ENCODE measurements at regions not wholly inside any gene's neighbourhood (a gene's known extent, or its start where the extent isn't known, plus 50 kb on each side); places are given as distances from the start of the nearest gene placed in this dataset.
"Not testable (repeated sequence)": the region's sequence is repeated elsewhere in the genome, so short reads cannot be mapped to it uniquely, and the experiment has no call there.

DNA sequence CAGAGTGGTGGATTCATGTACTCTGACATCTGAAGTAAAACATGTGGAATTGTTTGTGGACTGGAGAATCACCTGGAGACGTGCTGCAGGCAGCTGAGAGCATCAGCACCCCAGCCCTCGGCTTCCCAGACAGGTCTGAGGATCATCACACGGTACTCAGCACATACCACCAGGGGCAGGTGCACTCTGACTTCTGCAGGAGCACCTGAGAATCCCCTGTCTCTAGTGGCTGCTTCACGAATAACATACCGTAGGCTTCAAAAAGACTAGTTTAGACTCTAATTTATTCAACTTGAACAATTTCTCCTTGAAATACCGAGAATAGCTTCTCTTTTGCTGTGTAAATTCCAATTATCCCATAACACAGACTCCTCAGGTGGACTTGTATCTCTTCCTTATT, 627.5 kb downstream of the RPIA start:
- H3K4me3 ChIP-seq (ENCODE audit: control insufficient read depth, low read depth, low read length); DNase-seq (ENCODE audit: low read depth): not testable (repeated sequence)

DNA sequence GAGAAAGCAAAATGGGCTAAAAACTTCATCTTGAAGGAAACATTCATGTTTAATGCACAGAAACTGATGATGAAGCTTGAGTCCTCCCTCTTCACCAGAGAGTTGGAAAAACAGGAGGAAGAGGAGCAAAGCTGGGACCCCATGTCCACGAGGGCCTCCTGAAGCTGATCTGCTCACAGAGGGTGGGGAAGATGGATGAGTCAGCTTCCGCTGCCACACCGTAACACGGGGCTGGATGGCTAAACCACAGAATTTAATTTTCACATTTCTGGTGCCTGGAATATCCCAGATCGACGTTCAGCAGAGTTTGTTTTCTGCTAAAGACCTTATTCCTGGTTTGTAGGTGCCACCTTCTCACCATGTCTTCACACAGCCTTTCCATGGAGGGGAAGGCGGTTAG, 634.4 kb downstream of the RPIA start:
- DNase-seq (ENCODE audit: low read depth); H3K4me3 ChIP-seq (ENCODE audit: control insufficient read depth, low read depth, low read length): not testable (repeated sequence)

DNA sequence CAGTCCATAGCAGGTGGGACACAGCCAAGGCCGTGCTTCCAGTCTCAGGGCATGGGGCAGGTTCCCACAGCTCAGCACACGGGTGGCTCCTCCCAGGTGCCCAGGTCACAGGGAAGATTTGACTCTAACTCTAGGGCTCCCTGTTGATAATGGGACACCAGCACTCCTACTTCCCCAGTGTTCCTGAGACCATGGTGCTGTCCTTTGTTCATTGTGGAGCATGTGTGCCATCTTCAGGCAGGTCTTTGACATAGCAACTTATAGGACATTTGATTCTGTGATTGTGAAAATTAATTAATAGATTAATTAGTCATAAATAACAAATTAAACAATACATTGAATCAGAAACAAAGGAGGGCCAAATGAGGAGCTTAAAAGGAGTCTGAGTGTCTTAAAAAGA, 635.0 kb downstream of the RPIA start:
- TF ChIP-seq, protein P1, sequence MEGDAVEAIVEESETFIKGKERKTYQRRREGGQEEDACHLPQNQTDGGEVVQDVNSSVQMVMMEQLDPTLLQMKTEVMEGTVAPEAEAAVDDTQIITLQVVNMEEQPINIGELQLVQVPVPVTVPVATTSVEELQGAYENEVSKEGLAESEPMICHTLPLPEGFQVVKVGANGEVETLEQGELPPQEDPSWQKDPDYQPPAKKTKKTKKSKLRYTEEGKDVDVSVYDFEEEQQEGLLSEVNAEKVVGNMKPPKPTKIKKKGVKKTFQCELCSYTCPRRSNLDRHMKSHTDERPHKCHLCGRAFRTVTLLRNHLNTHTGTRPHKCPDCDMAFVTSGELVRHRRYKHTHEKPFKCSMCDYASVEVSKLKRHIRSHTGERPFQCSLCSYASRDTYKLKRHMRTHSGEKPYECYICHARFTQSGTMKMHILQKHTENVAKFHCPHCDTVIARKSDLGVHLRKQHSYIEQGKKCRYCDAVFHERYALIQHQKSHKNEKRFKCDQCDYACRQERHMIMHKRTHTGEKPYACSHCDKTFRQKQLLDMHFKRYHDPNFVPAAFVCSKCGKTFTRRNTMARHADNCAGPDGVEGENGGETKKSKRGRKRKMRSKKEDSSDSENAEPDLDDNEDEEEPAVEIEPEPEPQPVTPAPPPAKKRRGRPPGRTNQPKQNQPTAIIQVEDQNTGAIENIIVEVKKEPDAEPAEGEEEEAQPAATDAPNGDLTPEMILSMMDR (IDR thresholded peaks at IDR 0.05; ENCODE audit: control insufficient read depth, insufficient read depth, low read depth, low read length, missing control alignments): peak; percentile 20
- H3K4me3 ChIP-seq (ENCODE audit: control insufficient read depth, low read depth, low read length); DNase-seq (ENCODE audit: low read depth): not testable (repeated sequence)

DNA sequence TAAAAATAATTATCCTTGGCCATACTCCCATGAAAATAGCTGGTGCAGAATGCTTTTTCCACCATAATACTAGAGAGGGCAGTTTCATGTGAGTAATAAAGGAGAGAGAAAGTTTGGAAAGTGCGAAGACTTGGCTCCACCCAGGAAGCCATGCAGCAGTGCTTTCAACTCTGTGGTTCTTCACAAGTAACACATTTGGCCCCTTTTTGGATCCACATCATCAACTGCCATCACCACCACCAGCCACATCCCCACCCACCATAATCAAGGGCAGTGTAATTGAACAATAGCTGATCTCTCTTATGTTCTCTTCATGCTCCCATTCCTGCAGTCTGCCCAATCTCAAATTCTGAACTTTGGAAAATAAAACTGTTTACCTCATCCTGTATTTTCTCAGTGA, 637.3 kb downstream of the RPIA start:
- not testable (repeated sequence) for H3K4me3 ChIP-seq (ENCODE audit: control insufficient read depth, low read depth, low read length); DNase-seq (ENCODE audit: low read depth)

Data from AG09309 (cell line).